ENCODE measurements at regions not wholly inside any gene's neighbourhood (a gene's known extent, or its start where the extent isn't known, plus 50 kb on each side); places are given as distances from the start of the nearest gene placed in this dataset.

- no peak for TF ChIP-seq CTCF (optimal IDR thresholded peaks at IDR 0.05 in 1 of 3, IDR thresholded peaks at IDR 0.05 in 1 of 3, conservative IDR thresholded peaks at IDR 0.05 in 1 of 3; ENCODE audit: extremely low read depth in 1 of 3, insufficient read depth in 2 of 3, low read length in 3 of 3)
- TF ChIP-seq EZH2 (IDR thresholded peaks at IDR 0.05; ENCODE audit: low read length) = no peak
Observed at GRCh38 chr18:78232196-78232595, 747.4 kb upstream of the SALL3 start.

Measured in keratinocyte (primary cell).